Aorta (tissue), 5 donors: ENCODE measurements at regions not wholly inside any gene's neighbourhood (a gene's known extent, or its start where the extent isn't known, plus 50 kb on each side); places are given as distances from the start of the nearest gene placed in this dataset.
"Not testable (repeated sequence)": the region's sequence is repeated elsewhere in the genome, so short reads cannot be mapped to it uniquely, and the experiment has no call there.

Source experiments
- ATAC-seq: fragments of 200-7000 bp; cut with Tn5 transposase; one replicate; pipeline ENCODE4 v1.9.1; 2022; ENCODE audit warnings: moderate library complexity; ENCODE audit not compliant: low FRiP score
- DNase-seq, 2 donors: peaks; one replicate each; pipeline ENCODE4 v3.0.0-alpha.2; 2020
- H3K27ac ChIP-seq, 2 donors: one replicate each; pipeline ENCODE4 v1.5.1; 2013; ENCODE audit warnings: low read length in 2 of 2, mild to moderate bottlenecking in 2 of 2, moderate library complexity in 2 of 2, control low read depth in 1 of 2, inconsistent platforms in 1 of 2, low read depth in 1 of 2
- H3K27me3 ChIP-seq, 2 donors: one replicate each; pipeline ENCODE4 v1.6.1; 2013; ENCODE audit warnings: control low read depth in 1 of 2, low read length in 1 of 2, mild to moderate bottlenecking in 1 of 2, moderate library complexity in 1 of 2; ENCODE audit not compliant: insufficient read depth in 2 of 2, control insufficient read depth in 1 of 2
- H3K36me3 ChIP-seq, 2 donors: one replicate each; pipeline ENCODE4 v1.6.1; 2013; ENCODE audit warnings: control low read depth in 1 of 2, low read length in 1 of 2, mild to moderate bottlenecking in 1 of 2; ENCODE audit not compliant: insufficient read depth in 2 of 2, control insufficient read depth in 1 of 2
- H3K4me1 ChIP-seq, 2 donors: one replicate each; pipeline ENCODE4 v1.6.1; 2013; ENCODE audit warnings: low read length in 2 of 2, control low read depth in 1 of 2, mild to moderate bottlenecking in 1 of 2, moderate library complexity in 1 of 2; ENCODE audit not compliant: insufficient read depth in 2 of 2, control insufficient read depth in 1 of 2
- H3K4me3 ChIP-seq, 2 donors: one replicate each; pipeline ENCODE4 v1.5.1; 2013; ENCODE audit warnings: low read length in 2 of 2, control low read depth in 1 of 2, mild to moderate bottlenecking in 1 of 2
- H3K9me3 ChIP-seq: one replicate; pipeline ENCODE4 v1.6.1; 2013; ENCODE audit warnings: mild to moderate bottlenecking, low read length; ENCODE audit not compliant: control insufficient read depth
- WGBS, 2 donors: extraction: QIAGEN DNeasy Blood & Tissue Kit; methylation state at CpG; one replicate each; pipeline ENCODE4 v1.1.7; 2013; 5-methylcytosine and 5-hydroxymethylcytosine counted together
- intact Hi-C, 2 donors: fragments of 100-400 bp; cut with DNase I; formaldehyde crosslinking; loops; one replicate each; pipeline versions ENCODE4 v1.14.2 to v1.15.0; 2022
- donor health status: healthy with polysubstance abuse.
- donor health status: Bipolar disorder and iron deficiency.
- donor health status: DM: no; HTN: no; CAD: no.
- donor health status: DM: no; HTN: no; CAD: no.
- donor health status: DM: yes; HTN: yes; CAD: no.

DNA sequence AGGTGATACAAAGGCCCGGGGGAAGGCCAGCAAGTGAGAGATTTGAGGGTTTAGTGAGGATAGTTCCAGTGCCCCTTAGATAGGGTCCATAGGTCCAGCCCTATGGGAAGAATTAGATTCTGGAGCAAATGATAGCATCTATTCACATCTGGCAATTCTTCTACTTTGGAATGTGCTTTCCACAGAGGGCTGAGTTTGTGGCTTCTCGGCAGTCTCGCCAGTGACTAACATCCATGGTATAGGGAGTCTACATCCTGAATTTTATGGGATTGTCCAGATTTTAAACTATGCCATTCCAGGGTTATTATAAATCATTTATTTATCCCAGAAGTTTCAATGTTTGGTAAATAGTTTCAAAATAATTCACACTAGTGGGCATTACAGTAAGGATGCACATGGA lies 207.3 kb upstream of the ADO start:
- ATAC-seq: no peak
- no peak for DNase-seq
- no peaks in the 10 kb centered on the region for H3K4me1 ChIP-seq
- intact Hi-C loops: loop anchor here in 1 of 2 donors (10.0 kb wide), 1 partner anchor 488 kb away; no protein-coding TSS in a partner anchor
- WGBS, 2 donors: 95 to 99% methylated on average over 3 of the region's 3 CpGs
- H3K27me3 ChIP-seq: no peaks in the 10 kb centered on the region
- H3K9me3 ChIP-seq: no peaks in the 10 kb centered on the region
- H3K4me3 ChIP-seq: no peak overlapping the region
- H3K27ac ChIP-seq: no peak overlapping the region
- no peaks in the 10 kb centered on the region for H3K36me3 ChIP-seq

DNA sequence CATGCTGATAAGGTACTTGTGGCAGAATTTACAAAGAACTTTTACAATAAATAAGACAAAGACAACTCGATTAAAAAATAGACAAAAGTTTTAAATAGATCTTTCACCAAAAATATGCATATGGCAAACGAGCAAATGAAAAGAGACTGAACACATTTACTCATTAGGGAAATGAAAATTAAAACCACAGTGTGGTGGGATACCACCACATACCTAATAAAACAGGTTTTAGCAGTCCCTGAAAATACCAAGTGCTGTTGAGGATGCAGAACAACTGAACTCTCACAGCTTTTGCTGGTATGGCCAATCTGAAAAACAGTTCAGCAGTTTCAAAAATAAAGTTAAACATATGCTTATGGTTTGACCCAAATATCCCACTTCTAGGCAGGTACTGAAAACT lies 205.4 kb upstream of the ADO start:
- H3K27me3 ChIP-seq: no peaks in the 10 kb centered on the region
- H3K9me3 ChIP-seq: no peaks in the 10 kb centered on the region
- no peak for DNase-seq
- no peaks in the 10 kb centered on the region for H3K36me3 ChIP-seq
- no peak overlapping the region for H3K27ac ChIP-seq
- no peak for ATAC-seq
- 75 to 76% methylated on average over 2 of the region's 2 CpGs for WGBS, 2 donors
- H3K4me3 ChIP-seq: no peak overlapping the region
- no peaks in the 10 kb centered on the region for H3K4me1 ChIP-seq
- intact Hi-C loops: loop anchor here in 1 of 2 donors (10.0 kb wide), 1 partner anchor 486 kb away; no protein-coding TSS in a partner anchor

DNA sequence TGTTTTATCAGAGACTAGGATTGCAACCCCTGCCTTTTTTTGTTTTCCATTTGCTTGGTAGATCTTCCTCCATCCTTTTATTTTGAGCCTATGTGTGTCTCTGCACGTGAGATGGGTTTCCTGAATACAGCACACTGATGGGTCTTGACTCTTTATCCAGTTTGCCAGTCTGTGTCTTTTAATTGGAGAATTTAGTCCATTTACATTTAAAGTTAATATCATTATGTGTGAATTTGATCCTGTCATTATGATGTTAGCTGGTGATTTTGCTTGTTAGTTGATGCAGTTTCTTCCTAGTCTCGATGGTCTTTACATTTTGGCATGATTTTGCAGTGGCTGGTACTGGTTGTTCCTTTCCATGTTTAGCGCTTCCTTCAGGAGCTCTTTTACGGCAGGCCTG lies 198.0 kb upstream of the ADO start:
- intact Hi-C loops: not testable (repeated sequence)
- 95 to 96% methylated on average over 3 of the region's 4 CpGs for WGBS, 2 donors

DNA sequence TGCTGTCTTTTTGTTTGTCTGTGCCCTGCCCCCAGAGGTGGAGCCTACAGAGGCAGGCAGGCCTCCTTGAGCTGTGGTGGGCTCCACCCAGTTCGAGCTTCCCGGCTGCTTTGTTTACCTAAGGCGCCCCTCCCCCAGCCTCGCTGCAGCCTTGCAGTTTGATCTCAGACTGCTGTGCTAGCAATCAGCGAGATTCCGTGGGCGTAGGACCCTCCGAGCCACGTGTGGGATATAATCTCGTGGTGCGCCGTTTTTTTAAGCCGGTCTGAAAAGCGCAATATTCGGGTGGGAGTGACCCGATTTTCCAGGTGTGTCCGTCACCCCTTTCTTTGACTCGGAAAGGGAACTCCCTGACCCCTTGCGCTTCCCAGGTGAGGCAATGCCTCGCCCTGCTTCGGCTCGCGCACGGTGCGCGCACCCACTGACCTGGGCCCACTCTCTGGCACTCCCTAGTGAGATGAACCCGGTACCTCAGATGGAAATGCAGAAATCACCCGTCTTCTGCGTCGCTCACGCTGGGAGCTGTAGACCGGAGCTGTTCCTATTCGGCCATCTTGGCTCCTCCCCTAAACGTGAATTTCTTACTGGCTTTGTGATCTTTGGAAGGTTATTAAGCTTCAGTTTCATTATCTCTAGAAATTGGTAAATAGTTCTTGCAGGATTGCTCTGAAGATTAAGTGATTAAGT lies 196.2 kb upstream of the ADO start:
- H3K4me1 ChIP-seq, H3K4me3 ChIP-seq, intact Hi-C loops, H3K27me3 ChIP-seq, H3K36me3 ChIP-seq, H3K9me3 ChIP-seq, ATAC-seq, DNase-seq, H3K27ac ChIP-seq: not testable (repeated sequence)
- WGBS, 2 donors: 53 to 72% methylated on average over 27 to 32 of the region's 34 CpGs

More for the DNA sequence above, 198.0 kb upstream of the ADO start:
- not testable (repeated sequence) for H3K4me3 ChIP-seq, H3K27me3 ChIP-seq, H3K9me3 ChIP-seq, H3K27ac ChIP-seq, H3K36me3 ChIP-seq, DNase-seq, H3K4me1 ChIP-seq, ATAC-seq

DNA sequence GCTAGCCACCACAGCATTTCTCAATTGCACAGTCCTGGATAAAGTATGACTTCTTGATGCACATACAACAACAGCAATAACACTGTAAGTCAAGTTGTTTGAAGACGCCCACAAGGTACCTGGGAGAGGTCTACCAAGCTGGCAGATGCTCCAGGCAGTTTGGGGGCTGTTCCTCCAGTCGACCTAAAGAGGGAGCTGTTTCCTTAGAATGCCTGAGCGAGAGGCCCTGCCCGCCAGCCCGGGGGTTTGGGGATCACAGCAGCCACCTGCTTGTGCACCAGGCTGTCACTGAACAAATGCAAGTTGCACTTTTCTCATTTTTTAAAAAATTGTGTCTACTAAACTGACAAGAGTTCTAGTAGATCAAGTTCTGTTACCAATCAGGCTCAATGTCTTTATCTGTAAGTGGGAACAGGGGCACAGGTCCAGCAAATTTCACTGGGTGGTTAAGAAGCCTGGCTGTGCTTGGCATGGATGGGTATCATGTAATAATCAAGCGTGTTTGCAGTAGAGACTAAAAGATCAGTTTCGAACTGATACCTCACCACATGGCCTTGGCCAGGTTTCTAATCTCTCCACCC lies 193.8 kb upstream of the ADO start:
- H3K27me3 ChIP-seq: no peaks in the 10 kb centered on the region
- no peak overlapping the region for H3K4me3 ChIP-seq
- peak in 1 of 2 donors; percentile 80 for DNase-seq
- intact Hi-C loops: no loop called here
- H3K9me3 ChIP-seq: no peaks in the 10 kb centered on the region
- 27 to 31% methylated on average over 7 of the region's 7 CpGs for WGBS, 2 donors
- H3K36me3 ChIP-seq: no peaks in the 10 kb centered on the region
- no peak overlapping the region for H3K27ac ChIP-seq
- H3K4me1 ChIP-seq: no peaks in the 10 kb centered on the region
- ATAC-seq: peak; percentile 41

DNA sequence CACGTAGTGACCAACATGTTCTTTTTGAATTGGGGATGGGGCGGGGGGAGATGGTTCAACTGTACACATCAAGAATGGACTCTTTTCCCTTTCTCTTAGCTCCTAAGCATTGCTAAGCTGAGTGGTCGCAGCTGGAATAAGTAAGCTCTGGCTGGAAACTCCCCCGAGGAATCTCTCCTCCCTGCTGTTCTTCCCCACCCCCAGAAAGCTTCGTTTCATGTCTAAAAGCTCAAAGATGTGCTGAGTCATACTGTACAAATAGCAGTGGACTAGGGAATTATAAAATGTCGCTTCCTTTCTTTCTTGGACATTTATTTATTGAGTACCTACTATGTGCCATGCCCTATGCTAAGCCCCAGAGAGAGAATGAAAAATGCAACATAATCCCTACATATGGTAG lies 191.1 kb upstream of the ADO start:
- no peaks in the 10 kb centered on the region for H3K36me3 ChIP-seq
- no peaks in the 10 kb centered on the region for H3K4me1 ChIP-seq
- H3K4me3 ChIP-seq: no peak overlapping the region
- H3K27ac ChIP-seq: no peak overlapping the region
- ATAC-seq (no peak), DNase-seq (no peak)
- H3K27me3 ChIP-seq: no peaks in the 10 kb centered on the region
- 54 to 55% methylated on average over 6 of the region's 6 CpGs for WGBS, 2 donors
- H3K9me3 ChIP-seq: no peaks in the 10 kb centered on the region
- intact Hi-C loops: no loop called here

DNA sequence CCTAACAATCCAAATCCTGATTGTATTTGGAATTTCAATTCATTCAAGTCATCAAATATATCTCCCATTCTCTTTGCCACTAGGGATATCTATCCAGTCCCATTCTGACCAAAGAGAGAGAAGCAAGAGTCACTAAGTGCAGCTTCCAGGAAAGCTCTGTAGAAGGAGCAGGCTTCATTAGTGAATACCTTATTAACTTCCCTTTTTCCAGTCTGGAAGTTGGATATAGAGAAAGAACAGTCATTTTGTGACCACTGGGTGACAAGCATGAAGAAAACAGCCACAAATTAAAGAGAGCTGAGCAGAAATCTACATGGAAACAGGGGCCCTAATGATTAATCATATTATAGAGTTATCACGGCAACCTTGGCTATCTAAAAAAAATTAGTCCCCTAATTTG lies 190.7 kb upstream of the ADO start:
- no peaks in the 10 kb centered on the region for H3K4me1 ChIP-seq
- no peak overlapping the region for H3K4me3 ChIP-seq
- no peak overlapping the region for H3K27ac ChIP-seq
- DNase-seq: no peak
- no peaks in the 10 kb centered on the region for H3K36me3 ChIP-seq
- 95 to 100% methylated on average over 1 of the region's 1 CpG for WGBS, 2 donors
- intact Hi-C loops: no loop called here
- no peaks in the 10 kb centered on the region for H3K9me3 ChIP-seq
- ATAC-seq: no peak
- no peaks in the 10 kb centered on the region for H3K27me3 ChIP-seq

DNA sequence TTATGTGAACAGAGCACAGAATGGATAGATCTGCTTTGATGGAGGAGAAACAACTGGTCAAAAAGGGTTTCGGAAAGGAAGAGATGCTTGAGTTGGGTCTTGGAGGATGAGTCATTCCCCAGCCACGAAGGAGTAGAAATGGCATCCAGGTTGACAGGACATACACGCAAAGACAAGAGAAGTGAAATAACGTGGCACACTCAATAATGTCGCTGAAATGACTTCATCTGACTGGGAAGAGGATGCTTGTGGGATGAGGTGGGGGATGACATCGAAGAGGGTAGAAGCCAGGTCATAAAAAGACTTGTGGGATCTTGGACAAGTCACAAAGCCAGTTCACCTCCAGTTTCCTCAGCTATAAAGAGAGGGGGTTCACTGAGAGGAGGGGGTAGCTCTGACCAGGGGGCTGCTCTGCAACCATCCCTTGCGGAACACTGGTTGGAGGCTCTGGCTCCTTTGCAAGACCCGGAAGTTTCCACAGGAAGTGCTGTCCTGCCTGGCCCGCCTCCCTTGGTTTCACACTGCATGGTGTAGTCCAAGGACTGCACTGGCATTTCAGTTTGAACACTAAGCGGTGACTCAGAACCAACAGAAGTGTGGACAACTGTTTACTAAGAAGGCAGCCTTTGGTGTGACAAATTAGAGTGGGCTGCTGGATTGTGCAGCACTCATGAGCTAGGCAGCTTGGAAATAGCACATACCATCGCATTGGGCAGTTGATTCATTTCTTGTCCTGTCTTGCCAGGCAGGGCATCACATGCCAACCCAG lies 189.9 kb upstream of the ADO start:
- H3K36me3 ChIP-seq: no peaks in the 10 kb centered on the region
- ATAC-seq (no peak), DNase-seq (no peak)
- intact Hi-C loops: no loop called here
- no peak overlapping the region for H3K27ac ChIP-seq
- H3K4me3 ChIP-seq: no peak overlapping the region
- 82 to 84% methylated on average over 11 of the region's 11 CpGs for WGBS, 2 donors
- no peaks in the 10 kb centered on the region for H3K27me3 ChIP-seq
- H3K9me3 ChIP-seq: no peaks in the 10 kb centered on the region
- no peaks in the 10 kb centered on the region for H3K4me1 ChIP-seq
